Right lobe of liver (tissue), 4 donors: ENCODE measurements at regions not wholly inside any gene's neighbourhood (a gene's known extent, or its start where the extent isn't known, plus 50 kb on each side); places are given as distances from the start of the nearest gene placed in this dataset.

Experiments used
- POLR2A ChIP-seq: fragments of 450-650 bp; IDR thresholded peaks from one replicate; pipeline ENCODE4 v1.6.1; 2017; ENCODE audit warnings: antibody characterized with exemption, mild to moderate bottlenecking
- TF ChIP-seq, protein P1 (sequence below), 4 donors: fragments of 200-600 bp in 3 of 4; fragments of 450-650 bp in 1 of 4; IDR thresholded peaks; one replicate each; pipeline versions ENCODE4 v1.5.1 to v1.8.0; 2016 to 2022; ENCODE audit warnings: antibody characterized with exemption in 4 of 4, mild to moderate bottlenecking in 2 of 4
- donor health status: DM: no; HTN: no; CAD: no.
- donor health status: DM: no; HTN: no; CAD: no.
- donor health status: DM: no; HTN: yes; CAD: no.

DNA sequence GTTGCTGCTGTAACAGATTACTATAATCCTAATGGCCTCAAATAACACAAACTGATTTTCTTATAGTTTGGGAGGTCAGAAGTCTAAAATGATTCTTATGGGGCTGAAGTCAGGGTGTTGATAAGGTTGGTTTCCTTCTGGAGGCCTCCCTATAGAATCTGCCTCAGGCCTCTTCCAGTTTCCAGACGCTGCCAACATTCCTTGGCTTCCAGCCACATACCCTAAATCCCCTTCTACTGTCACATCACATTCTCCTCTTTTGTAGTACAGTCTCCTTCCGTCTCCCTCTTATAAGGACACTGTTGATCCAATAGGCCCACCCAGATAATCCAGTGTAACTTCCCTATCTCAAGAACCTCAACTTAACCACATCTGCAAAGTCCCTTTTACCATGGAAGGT is 145.3 kb upstream of the NCAM2 start:
- TF ChIP-seq, protein P1, sequence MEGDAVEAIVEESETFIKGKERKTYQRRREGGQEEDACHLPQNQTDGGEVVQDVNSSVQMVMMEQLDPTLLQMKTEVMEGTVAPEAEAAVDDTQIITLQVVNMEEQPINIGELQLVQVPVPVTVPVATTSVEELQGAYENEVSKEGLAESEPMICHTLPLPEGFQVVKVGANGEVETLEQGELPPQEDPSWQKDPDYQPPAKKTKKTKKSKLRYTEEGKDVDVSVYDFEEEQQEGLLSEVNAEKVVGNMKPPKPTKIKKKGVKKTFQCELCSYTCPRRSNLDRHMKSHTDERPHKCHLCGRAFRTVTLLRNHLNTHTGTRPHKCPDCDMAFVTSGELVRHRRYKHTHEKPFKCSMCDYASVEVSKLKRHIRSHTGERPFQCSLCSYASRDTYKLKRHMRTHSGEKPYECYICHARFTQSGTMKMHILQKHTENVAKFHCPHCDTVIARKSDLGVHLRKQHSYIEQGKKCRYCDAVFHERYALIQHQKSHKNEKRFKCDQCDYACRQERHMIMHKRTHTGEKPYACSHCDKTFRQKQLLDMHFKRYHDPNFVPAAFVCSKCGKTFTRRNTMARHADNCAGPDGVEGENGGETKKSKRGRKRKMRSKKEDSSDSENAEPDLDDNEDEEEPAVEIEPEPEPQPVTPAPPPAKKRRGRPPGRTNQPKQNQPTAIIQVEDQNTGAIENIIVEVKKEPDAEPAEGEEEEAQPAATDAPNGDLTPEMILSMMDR (IDR thresholded peaks at IDR 0.05) = no peak
- no peak for TF ChIP-seq POLR2A
